Astrocyte of the spinal cord (primary cell): ENCODE measurements at regions not wholly inside any gene's neighbourhood (a gene's known extent, or its start where the extent isn't known, plus 50 kb on each side); places are given as distances from the start of the nearest gene placed in this dataset.

Experiments used
- DNase-seq: peaks from one replicate; pipeline ENCODE4 v3.0.0; 2011; ENCODE audit warnings: low read depth, low spot score
- H3K4me3 ChIP-seq: 2 replicates; pipeline ENCODE4 v1.5.1; 2011; ENCODE audit warnings: low read depth, mild to moderate bottlenecking, low read length, moderate library complexity
- CTCF ChIP-seq: IDR thresholded peaks from 2 replicates; pipeline ENCODE4 v1.5.1; 2012; ENCODE audit warnings: low read depth, mild to moderate bottlenecking, low read length, inconsistent platforms
- in situ Hi-C: cut with HindIII; loops from 2 replicates; pipeline ENCODE4 v1.10.0; 2017; ENCODE audit warnings: low sequenced_read_pairs

DNA sequence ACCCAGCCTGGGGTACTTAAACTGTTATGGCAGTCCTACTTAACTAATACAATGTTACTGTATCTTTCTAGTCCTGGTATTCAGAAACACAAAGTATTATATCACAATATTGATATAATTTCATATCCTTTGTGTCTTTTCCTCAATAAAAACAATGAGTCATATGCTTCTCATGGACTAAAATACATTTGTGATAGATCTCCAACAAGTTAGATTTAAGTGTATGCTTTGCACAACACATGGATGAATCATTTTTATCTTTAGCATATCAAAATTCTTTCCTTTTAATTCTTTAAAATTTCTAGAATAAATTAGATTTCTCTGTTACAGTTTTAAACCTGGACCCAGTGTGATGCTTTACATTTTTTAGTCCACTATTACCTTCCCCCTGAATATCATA is 1357.8 kb upstream of the ATXN8OS start:
- no peak overlapping the region for H3K4me3 ChIP-seq
- in situ Hi-C loops: no loop called here
- TF ChIP-seq CTCF: no peak
- peak; percentile 9 for DNase-seq

DNA sequence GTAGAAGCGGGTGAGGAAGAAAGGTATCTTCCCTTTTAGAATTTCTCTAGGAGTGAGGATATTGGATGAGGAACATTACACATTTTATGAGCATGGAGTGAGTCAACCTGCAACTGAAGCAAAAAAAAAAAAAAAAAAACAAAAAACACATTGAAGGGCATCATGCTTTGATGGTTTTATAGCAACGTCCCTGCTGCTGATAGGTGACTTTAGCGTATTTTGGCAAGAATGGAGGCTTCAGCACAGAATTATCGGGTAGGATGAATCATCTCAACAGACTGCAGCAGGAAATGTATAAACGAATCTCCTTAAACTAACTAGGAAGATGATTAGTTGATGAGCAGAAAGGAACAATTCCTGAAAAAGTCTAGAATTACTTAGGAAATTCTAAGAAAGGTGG is 1359.6 kb upstream of the ATXN8OS start:
- DNase-seq: peak; percentile 48
- TF ChIP-seq CTCF: no peak
- in situ Hi-C loops: no loop called here
- no peak overlapping the region for H3K4me3 ChIP-seq

- no peak for TF ChIP-seq CTCF
- no peak overlapping the region for H3K4me3 ChIP-seq
- no peak for DNase-seq
- in situ Hi-C loops: no loop called here
Observed at GRCh38 chr13:68745502-68745901, 1362.1 kb upstream of the ATXN8OS start.

- no peak overlapping the region for H3K4me3 ChIP-seq
- no peak for TF ChIP-seq CTCF
- in situ Hi-C loops: no loop called here
- peak; percentile 24 for DNase-seq
Observed at GRCh38 chr13:68736961-68737360, 1370.7 kb upstream of the ATXN8OS start.

GRCh38 chr13:68727798-68728197 is 1379.8 kb upstream of the ATXN8OS start:
- TF ChIP-seq CTCF: no peak
- in situ Hi-C loops: no loop called here
- DNase-seq: no peak
- H3K4me3 ChIP-seq: no peak overlapping the region

- TF ChIP-seq CTCF: no peak
- H3K4me3 ChIP-seq: no peak overlapping the region
- peak; percentile 76 for DNase-seq
- in situ Hi-C loops: no loop called here
Observed at GRCh38 chr13:68727165-68727564, 1380.5 kb upstream of the ATXN8OS start.

DNA sequence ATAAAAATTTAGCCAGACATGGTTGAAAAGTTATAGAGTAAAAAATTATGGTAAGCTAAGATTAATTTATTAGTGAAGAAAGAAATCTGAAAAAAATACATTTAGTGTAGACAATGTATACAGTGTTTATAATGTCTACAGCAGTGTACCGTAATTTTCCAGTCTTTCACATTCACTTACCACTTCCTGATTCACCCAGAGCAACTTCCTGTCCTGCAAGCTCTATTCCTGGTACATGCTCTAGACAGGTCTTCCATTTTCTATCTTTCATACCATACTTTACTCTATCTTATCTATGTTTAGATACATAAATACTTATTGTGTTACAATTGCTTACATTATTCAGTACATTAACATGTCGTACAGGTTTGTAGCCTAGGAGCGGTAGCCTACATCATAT is 1387.8 kb upstream of the ATXN8OS start:
- H3K4me3 ChIP-seq: no peak overlapping the region
- TF ChIP-seq CTCF: no peak
- no peak for DNase-seq
- in situ Hi-C loops: no loop called here
